NCI-H2227 (cell line): ENCODE measurements at regions not wholly inside any gene's neighbourhood (a gene's known extent, or its start where the extent isn't known, plus 50 kb on each side); places are given as distances from the start of the nearest gene placed in this dataset.

Experiments
- DNase-seq: peaks from one replicate; lab custom pipeline; 2025; ENCODE audit not compliant: unreplicated experiment; lab: John Stamatoyannopoulos, UW

GRCh38 chr2:21607572-21607971 lies 483.8 kb downstream of the TDRD15 start:
- DNase-seq: no peak

- no peak for DNase-seq
Measured at GRCh38 chr2:21610304-21610703, 486.5 kb downstream of the TDRD15 start.

- DNase-seq: no peak
Measured at GRCh38 chr2:21617885-21618434, 494.2 kb downstream of the TDRD15 start.

- no peak for DNase-seq
Measured at GRCh38 chr2:21620771-21621170, 497.0 kb downstream of the TDRD15 start.

GRCh38 chr2:21627938-21628337 lies 504.2 kb downstream of the TDRD15 start:
- DNase-seq: no peak

GRCh38 chr2:21633015-21633414 lies 509.2 kb downstream of the TDRD15 start:
- DNase-seq: no peak

GRCh38 chr2:21633466-21633865 lies 509.7 kb downstream of the TDRD15 start:
- peak; percentile 39 for DNase-seq

- no peak for DNase-seq
Measured at GRCh38 chr2:21633911-21634310, 510.1 kb downstream of the TDRD15 start.

GRCh38 chr2:21640046-21640445 lies 516.3 kb downstream of the TDRD15 start:
- DNase-seq: no peak

- DNase-seq: no peak
Measured at GRCh38 chr2:21642647-21643046, 518.9 kb downstream of the TDRD15 start.

- DNase-seq: peak; percentile 28
Measured at GRCh38 chr2:21643180-21643579, 519.4 kb downstream of the TDRD15 start.

- no peak for DNase-seq
Measured at GRCh38 chr2:21644266-21644665, 520.5 kb downstream of the TDRD15 start.

GRCh38 chr2:21646345-21646744 lies 522.6 kb downstream of the TDRD15 start:
- no peak for DNase-seq

GRCh38 chr2:21650569-21650968 lies 526.8 kb downstream of the TDRD15 start:
- no peak for DNase-seq

- no peak for DNase-seq
Measured at GRCh38 chr2:21655136-21655535, 531.4 kb downstream of the TDRD15 start.

- no peak for DNase-seq
Measured at GRCh38 chr2:21656330-21657075, 532.7 kb downstream of the TDRD15 start.

GRCh38 chr2:21657445-21657844 lies 533.7 kb downstream of the TDRD15 start:
- no peak for DNase-seq

GRCh38 chr2:21658269-21658668 lies 534.5 kb downstream of the TDRD15 start:
- no peak for DNase-seq

- DNase-seq: no peak
Measured at GRCh38 chr2:21658907-21659477, 535.2 kb downstream of the TDRD15 start.

- no peak for DNase-seq
Measured at GRCh38 chr2:21664083-21664482, 540.3 kb downstream of the TDRD15 start.

- DNase-seq: no peak
Measured at GRCh38 chr2:21667638-21668037, 543.9 kb downstream of the TDRD15 start.

- DNase-seq: no peak
Measured at GRCh38 chr2:21668078-21668710, 544.4 kb downstream of the TDRD15 start.
